ENCODE measurements at regions not wholly inside any gene's neighbourhood (a gene's known extent, or its start where the extent isn't known, plus 50 kb on each side); places are given as distances from the start of the nearest gene placed in this dataset.

GRCh38 chr1:63038586-63038985 is 254.7 kb downstream of the ATG4C start:
- TF ChIP-seq CTCF (conservative IDR thresholded peaks at IDR 0.05; ENCODE audit: low read length) (no peak), EZH2phosphoT487 (IDR thresholded peaks at IDR 0.05; ENCODE audit: borderline replicate concordance) (no peak)
